HPDE6-E6E7 (cell line): ENCODE measurements at regions not wholly inside any gene's neighbourhood (a gene's known extent, or its start where the extent isn't known, plus 50 kb on each side); places are given as distances from the start of the nearest gene placed in this dataset.

ENCODE experiments used
- DNase-seq: peaks from one replicate; pipeline ENCODE4 v3.0.0; 2011; ENCODE audit warnings: missing footprints; ENCODE audit errors: extremely low spot score

DNA sequence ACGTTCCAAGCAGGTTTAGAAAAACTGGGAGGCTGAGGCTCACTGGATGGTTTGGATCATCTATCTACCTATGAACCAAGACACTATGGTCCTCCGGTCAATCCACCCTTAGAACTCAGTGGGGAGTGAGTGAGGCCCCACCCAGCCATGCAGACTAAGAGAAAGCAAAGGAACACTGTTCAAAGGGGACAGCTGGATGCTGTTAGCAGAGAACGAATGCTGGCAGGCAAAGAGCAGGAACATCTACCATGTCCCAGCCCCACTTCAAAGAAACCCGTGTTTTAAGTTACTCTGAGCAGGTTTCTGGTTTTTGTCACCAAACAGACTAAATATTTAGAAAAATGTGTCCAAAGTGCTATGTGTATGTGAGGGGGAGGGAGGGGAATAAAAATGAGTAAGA, 183.4 kb upstream of the XYLT1 start:
- no peak for DNase-seq

GRCh38 chr16:17647879-17648872, 177.4 kb upstream of the XYLT1 start:
- no peak for DNase-seq

GRCh38 chr16:17643935-17644334, 173.2 kb upstream of the XYLT1 start:
- DNase-seq, result no peak

- no peak for DNase-seq
These were observed 171.2 kb upstream of the XYLT1 start for GRCh38 chr16:17641990-17642389.

DNA sequence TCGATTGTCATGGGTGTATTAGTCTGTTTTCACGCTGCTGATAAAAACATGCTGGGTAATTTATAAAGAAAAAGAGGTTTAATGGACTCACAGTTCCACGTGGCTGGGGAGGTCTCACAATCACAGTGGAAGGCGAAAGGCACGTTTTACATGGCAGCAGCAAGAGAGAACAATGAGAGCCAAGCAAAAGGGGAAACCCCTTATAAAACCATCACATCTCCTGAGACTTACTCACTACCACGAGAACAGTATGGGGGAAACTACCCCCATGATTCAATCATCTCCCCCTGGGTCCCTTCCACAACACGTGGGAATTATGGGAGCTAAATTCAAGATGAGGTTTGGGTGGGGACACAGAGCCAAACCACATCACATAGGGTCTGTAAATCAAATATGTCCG, 167.4 kb upstream of the XYLT1 start:
- DNase-seq, result no peak

DNA sequence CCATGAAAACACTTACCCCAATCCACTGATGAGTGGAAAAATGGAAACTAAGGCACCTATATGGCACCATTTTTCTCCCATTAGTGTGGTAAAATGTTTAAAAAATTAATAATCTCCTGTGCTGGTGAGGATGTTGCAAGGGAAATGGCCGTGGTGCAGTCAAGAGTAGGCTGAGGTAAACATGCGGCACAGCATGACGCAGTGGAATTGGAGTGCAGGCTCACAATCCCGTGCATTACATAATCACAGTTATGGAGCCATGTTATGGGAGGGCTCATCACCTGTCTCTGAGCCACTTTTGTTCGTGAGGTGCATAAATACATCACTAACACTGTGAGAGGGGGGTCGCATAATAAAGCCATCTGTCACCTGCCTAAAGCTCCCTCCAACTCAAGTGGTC, 164.4 kb upstream of the XYLT1 start:
- no peak for DNase-seq

GRCh38 chr16:17633181-17633951, 162.6 kb upstream of the XYLT1 start:
- peak; percentile 8 for DNase-seq

DNA sequence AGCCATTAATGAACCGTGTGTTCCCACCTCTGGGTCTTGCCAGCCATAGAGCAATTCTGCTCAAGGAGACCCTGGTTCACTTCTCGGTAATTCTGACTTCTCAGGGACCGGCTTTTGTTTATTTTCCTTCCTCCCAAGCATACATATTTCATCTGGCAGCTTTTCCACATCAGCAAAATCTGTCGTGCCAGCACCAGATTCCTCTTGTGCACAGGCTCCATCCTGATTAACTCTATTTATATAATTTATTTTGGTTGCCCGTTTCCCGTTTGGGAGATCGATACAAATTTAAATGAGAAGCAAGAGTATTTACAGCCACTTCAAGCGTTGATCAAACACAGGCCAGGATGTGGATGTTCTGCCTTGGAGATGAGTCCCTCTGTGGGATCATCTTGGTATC, 161.9 kb upstream of the XYLT1 start:
- DNase-seq, result no peak

DNA sequence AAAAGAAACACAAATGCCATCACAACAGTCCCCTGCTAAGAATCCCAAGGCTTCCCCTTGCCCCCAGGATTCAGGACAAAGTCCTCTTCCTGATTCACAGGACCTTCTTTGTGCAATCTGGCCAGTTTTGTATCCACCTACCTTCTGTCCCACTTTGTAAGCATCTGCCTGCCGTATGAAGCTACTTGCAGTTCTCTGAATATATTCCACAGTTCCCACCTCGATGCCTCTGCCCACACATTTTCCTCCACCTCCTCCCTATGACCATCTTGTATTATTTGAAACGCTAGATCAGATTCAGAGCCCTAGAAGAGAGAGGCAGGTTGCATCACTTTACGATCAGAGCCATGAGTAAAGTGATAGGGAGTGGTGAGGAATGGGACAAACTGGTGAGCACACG, 159.2 kb upstream of the XYLT1 start:
- no peak for DNase-seq

GRCh38 chr16:17628983-17629382, 158.2 kb upstream of the XYLT1 start:
- no peak for DNase-seq

GRCh38 chr16:17622366-17622765, 151.6 kb upstream of the XYLT1 start:
- no peak for DNase-seq

GRCh38 chr16:17619261-17619660, 148.5 kb upstream of the XYLT1 start:
- no peak for DNase-seq

DNA sequence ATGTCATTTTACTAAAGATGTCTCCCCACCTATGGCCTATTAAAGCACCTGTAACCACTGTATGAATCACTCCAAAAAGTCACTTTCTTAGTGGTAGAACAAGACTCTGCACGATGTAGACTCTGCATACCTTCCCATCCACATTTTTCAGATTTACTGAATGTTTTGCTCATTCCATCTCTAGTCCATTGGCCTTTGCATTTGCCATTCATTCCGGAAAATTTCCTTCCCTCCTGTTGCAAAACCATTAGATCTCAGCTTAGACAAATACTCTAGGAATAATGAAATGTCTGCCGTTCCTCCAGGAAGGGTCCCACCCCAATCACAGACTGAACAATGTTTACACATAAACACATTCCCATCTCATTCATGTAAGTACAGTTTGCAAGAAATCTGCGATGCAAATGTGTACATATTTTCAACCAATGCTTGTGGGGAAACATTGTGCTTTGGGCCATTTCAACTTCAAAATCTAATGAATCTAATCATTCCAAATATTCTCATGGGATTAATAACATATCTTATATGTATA, 146.3 kb upstream of the XYLT1 start:
- no peak for DNase-seq

- DNase-seq, result no peak
These were observed 141.6 kb upstream of the XYLT1 start for GRCh38 chr16:17612336-17612735.

DNA sequence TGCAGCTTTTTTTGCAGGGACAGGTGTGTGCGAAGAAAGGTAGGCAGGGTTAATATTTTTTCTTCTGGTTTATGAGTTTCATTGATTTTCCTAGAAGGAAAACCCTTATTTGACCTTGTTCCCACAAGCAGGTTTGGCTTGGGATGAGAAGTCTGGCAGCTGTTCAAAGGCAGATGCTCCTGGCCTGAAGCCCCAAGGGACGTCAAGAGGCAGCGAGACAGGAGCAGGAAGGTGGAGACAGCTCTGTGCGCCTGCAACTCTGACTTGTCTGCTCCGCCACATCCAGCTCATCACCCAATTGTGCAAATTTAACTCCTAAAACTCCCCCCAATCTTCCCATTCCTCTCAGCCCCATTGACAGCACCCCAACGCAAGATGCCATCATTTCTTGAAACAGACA, 136.8 kb upstream of the XYLT1 start:
- DNase-seq, result no peak

- no peak for DNase-seq
These were observed 136.3 kb upstream of the XYLT1 start for GRCh38 chr16:17607075-17607509.

- DNase-seq, result no peak
These were observed 135.7 kb upstream of the XYLT1 start for GRCh38 chr16:17606460-17606859.

DNA sequence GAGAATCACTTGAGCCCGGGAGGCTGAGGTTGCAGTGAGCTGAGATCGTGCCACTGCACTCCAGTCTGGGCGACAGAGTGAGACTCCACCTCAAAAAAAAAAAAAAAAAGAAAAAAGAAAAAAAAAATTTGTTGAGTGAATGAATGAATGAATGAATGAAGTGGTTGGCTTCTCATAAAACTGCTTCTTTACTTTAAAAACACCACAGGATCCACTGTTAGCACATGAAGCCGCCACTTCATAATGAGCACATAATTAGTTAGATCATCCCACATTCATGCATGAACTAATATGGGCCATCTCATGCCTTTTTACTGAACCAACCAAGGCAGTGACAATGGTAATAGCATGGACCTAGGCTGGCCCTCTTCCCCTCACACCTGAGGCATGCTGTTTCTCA, 135.0 kb upstream of the XYLT1 start:
- DNase-seq, result no peak

DNA sequence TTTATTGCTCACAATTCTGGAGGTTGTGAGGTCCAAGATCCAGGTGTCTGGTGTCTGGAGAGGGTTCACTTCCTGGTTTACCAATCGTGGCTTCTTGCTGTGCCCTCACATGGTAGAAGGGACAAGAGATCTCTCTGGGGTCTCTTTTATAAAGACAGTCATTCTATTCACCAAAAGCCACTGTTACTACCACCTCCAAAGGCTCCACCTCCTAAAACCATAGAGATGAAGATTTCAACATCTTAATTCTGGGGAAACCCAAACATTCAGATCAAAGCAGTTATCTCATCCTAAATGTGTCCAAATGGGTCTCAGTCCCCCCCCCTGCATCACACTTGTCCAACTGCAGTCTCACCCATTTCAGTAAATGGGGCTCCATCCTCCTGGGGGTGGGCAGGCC, 132.9 kb upstream of the XYLT1 start:
- no peak for DNase-seq

DNA sequence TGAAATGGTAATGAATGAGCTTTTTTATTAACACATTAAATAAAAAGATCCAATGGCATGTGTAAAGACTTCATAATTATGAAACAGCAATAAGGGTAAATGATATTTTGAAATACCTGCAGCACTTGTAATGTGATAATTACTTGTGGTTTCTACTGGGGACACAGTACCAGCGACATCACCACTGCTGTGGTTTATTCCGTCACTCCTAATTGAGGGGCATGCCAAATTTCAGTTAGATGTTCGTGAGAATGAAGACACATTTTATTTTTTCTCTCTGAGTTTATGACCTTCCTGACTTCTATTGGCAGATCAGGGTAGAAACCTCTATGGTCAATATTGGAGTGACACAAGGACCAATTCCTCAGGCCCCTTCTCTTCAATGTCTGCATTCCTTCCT, 131.9 kb upstream of the XYLT1 start:
- DNase-seq, result no peak

GRCh38 chr16:17598968-17599367, 128.2 kb upstream of the XYLT1 start:
- no peak for DNase-seq

DNA sequence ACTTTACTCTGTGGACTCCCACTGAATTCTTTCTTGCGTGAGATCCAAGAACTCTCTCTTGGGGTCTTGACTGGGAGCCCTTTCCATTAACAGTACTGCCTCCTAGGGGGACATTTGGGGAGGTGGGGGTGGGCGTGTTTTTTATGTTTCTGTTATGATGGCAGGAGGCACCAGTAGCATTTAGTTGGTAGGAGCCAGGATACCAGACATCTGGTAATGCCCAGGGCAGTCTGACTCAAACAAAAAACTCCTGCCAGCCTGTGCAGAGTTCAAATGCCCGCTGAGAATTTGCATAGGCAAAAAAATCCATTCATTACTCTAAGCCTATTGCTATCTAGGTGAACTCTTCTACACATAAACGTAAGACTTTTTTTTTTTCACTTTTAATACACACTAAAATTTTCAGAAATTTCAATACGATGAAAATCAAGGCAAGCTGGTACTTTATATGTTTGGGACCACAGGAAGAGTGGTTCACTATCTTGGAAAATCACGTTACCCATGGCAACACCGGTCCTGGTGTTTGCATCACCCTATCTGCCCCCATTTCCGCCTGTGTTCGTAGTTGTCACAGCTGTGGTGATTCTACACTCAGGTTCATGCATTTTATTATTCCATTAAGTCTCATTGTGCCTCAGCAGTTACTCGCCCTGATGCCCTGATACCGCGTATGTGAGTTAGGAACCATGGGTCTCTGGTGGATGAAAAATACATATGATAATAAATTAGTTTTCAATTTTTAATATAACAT, 121.1 kb upstream of the XYLT1 start:
- no peak for DNase-seq
